A673 (cell line): ENCODE measurements at regions not wholly inside any gene's neighbourhood (a gene's known extent, or its start where the extent isn't known, plus 50 kb on each side); places are given as distances from the start of the nearest gene placed in this dataset.

Experiments
- BruUV-seq: library from RNA; stranded (reverse); fragments of 400-500 nt; replicated peaks from 2 replicates; lab custom pipeline; 2021; lab: Mats Ljungman, UMichigan
- CTCF ChIA-PET: fragments of 300-600 bp; sonication (Branson Sonifier 250); formaldehyde crosslinking; loops from one replicate; lab custom pipeline; 2022; ENCODE audit warnings: antibody characterized with exemption; lab: Charles Lee
- POLR2A ChIA-PET: fragments of 300-600 bp; sonication (Branson Sonifier 250); formaldehyde crosslinking; loops from one replicate; lab custom pipeline; 2022; ENCODE audit warnings: antibody characterized with exemption; ENCODE audit not compliant: low non-redundant PET; lab: Charles Lee
- DNase-seq: peaks from one replicate; pipeline ENCODE4 v3.0.0-alpha.2; 2015; ENCODE audit warnings: low spot score
- H3K27ac ChIP-seq: fragments of 200-600 bp; sonication (generic); 2 replicates; pipeline ENCODE4 v1.5.1; 2016; ENCODE audit warnings: mixed run types, low read depth, mild to moderate bottlenecking, mixed read lengths, antibody characterized with exemption, low read length; ENCODE audit not compliant: poor library complexity, severe bottlenecking
- H3K27me3 ChIP-seq: fragments of 200-600 bp; sonication (generic); replicated peaks from 2 replicates; pipeline ENCODE4 v1.6.1; 2017; ENCODE audit warnings: mixed run types, low read depth, mild to moderate bottlenecking, mixed read lengths, antibody characterized with exemption, low read length; ENCODE audit not compliant: insufficient read depth, poor library complexity
- H3K36me3 ChIP-seq: fragments of 200-600 bp; sonication (generic); 2 replicates; pipeline ENCODE4 v1.6.1; 2016; ENCODE audit warnings: mixed run types, mild to moderate bottlenecking, mixed read lengths, antibody characterized with exemption, low read length; ENCODE audit not compliant: insufficient read depth, poor library complexity, severe bottlenecking
- H3K4me1 ChIP-seq: fragments of 200-600 bp; sonication (generic); 2 replicates; pipeline ENCODE4 v1.6.1; 2017; ENCODE audit warnings: mixed run types, mild to moderate bottlenecking, mixed read lengths, antibody characterized with exemption, low read length; ENCODE audit not compliant: insufficient read depth, poor library complexity, severe bottlenecking
- H3K4me3 ChIP-seq: fragments of 200-600 bp; sonication (generic); 2 replicates; pipeline ENCODE4 v1.5.1; 2016; ENCODE audit warnings: low read depth, mixed run types, mild to moderate bottlenecking, mixed read lengths, low read length; ENCODE audit not compliant: poor library complexity, severe bottlenecking
- H3K9me3 ChIP-seq: fragments of 200-600 bp; sonication (generic); 2 replicates; pipeline ENCODE4 v1.6.1; 2016; ENCODE audit warnings: mixed run types, low read depth, mild to moderate bottlenecking, mixed read lengths, antibody characterized with exemption, low read length; ENCODE audit not compliant: poor library complexity, severe bottlenecking
- CTCF ChIP-seq: fragments of 300-800, 200-600 bp; sonication (generic); conservative IDR thresholded peaks from 2 replicates; pipeline ENCODE4 v1.5.1; 2017; ENCODE audit warnings: low read depth, mild to moderate bottlenecking, antibody characterized with exemption, low read length, moderate library complexity, mixed read lengths
- EZH2 ChIP-seq: fragments of 200-600 bp; sonication (generic); IDR thresholded peaks from 2 replicates; pipeline ENCODE4 v1.6.1; 2017; ENCODE audit warnings: borderline replicate concordance, low read depth, mild to moderate bottlenecking, mixed read lengths, antibody characterized with exemption, low read length; ENCODE audit not compliant: poor library complexity, severe bottlenecking
- intact Hi-C: fragments of 100-400 bp; cut with micrococcal nuclease; formaldehyde crosslinking; loops from one replicate; pipeline ENCODE4 v1.10.0; 2022; ENCODE audit not compliant: unreplicated experiment

GRCh38 chr12:114875313-114875712 is 191.3 kb upstream of the TBX3 start:
- CTCF ChIA-PET: no interaction called here
- no peak overlapping the region for H3K27ac ChIP-seq
- no peaks in the 10 kb centered on the region for H3K4me1 ChIP-seq
- H3K36me3 ChIP-seq: no peaks in the 10 kb centered on the region
- TF ChIP-seq CTCF (no peak), EZH2 (no peak)
- intact Hi-C loops: no loop called here
- POLR2A ChIA-PET: no interaction called here
- H3K9me3 ChIP-seq: peaks cover 7% of the 10 kb centered on the region
- no TSS peak for BruUV-seq
- DNase-seq: no peak
- no peaks in the 10 kb centered on the region for H3K27me3 ChIP-seq
- no peak overlapping the region for H3K4me3 ChIP-seq

- ChIA-PET CTCF (no interaction called here), POLR2A (no interaction called here)
- BruUV-seq: no TSS peak
- peaks cover 7% of the 10 kb centered on the region for H3K9me3 ChIP-seq
- no peak for TF ChIP-seq CTCF
- TF ChIP-seq EZH2: no peak
- H3K4me3 ChIP-seq: no peak overlapping the region
- DNase-seq: no peak
- intact Hi-C loops: no loop called here
- no peaks in the 10 kb centered on the region for H3K27me3 ChIP-seq
- no peak overlapping the region for H3K27ac ChIP-seq
- no peaks in the 10 kb centered on the region for H3K4me1 ChIP-seq
- H3K36me3 ChIP-seq: no peaks in the 10 kb centered on the region
These were observed 189.7 kb upstream of the TBX3 start for GRCh38 chr12:114873656-114874055.

GRCh38 chr12:114868995-114869834 is 185.2 kb upstream of the TBX3 start:
- TF ChIP-seq EZH2 (no peak), CTCF (no peak)
- POLR2A ChIA-PET: no interaction called here
- Histone ChIP-seq H3K27ac (no peak overlapping the region), H3K9me3 (peaks cover 7% of the 10 kb centered on the region), H3K4me3 (no peak overlapping the region), H3K4me1 (no peaks in the 10 kb centered on the region), H3K27me3 (no peaks in the 10 kb centered on the region), H3K36me3 (no peaks in the 10 kb centered on the region)
- CTCF ChIA-PET: no interaction called here
- no TSS peak for BruUV-seq
- no peak for DNase-seq
- intact Hi-C loops: no loop called here
